ENCODE measurements at regions not wholly inside any gene's neighbourhood (a gene's known extent, or its start where the extent isn't known, plus 50 kb on each side); places are given as distances from the start of the nearest gene placed in this dataset.

- H4K20me1 ChIP-seq (ENCODE audit: low read depth, low read length), result no peaks in the 10 kb centered on the region
- no peaks in the 10 kb centered on the region for H3K9me2 ChIP-seq (replicated peaks; ENCODE audit: insufficient read depth, low read length)
- no peaks in the 10 kb centered on the region for H3F3A ChIP-seq (ENCODE audit: insufficient read depth)
- TF ChIP-seq, protein P1, sequence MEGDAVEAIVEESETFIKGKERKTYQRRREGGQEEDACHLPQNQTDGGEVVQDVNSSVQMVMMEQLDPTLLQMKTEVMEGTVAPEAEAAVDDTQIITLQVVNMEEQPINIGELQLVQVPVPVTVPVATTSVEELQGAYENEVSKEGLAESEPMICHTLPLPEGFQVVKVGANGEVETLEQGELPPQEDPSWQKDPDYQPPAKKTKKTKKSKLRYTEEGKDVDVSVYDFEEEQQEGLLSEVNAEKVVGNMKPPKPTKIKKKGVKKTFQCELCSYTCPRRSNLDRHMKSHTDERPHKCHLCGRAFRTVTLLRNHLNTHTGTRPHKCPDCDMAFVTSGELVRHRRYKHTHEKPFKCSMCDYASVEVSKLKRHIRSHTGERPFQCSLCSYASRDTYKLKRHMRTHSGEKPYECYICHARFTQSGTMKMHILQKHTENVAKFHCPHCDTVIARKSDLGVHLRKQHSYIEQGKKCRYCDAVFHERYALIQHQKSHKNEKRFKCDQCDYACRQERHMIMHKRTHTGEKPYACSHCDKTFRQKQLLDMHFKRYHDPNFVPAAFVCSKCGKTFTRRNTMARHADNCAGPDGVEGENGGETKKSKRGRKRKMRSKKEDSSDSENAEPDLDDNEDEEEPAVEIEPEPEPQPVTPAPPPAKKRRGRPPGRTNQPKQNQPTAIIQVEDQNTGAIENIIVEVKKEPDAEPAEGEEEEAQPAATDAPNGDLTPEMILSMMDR (IDR thresholded peaks at IDR 0.05; ENCODE audit: insufficient read depth, low read length, poor library complexity, severe bottlenecking), result no peak
- TF ChIP-seq EZH2phosphoT487 (conservative IDR thresholded peaks at IDR 0.05; ENCODE audit: low read length), result no peak
- no peaks in the 10 kb centered on the region for H3K79me2 ChIP-seq (ENCODE audit: insufficient read depth, low read length)
- H3K9me3 ChIP-seq (ENCODE audit: insufficient read depth, low read length), result no peaks in the 10 kb centered on the region
- H3K27ac ChIP-seq (ENCODE audit: low read depth, low read length), result no peak overlapping the region
- H3K9ac ChIP-seq (ENCODE audit: low read length), result no peak overlapping the region
- H3K27me3 ChIP-seq (ENCODE audit: low read length), result no peaks in the 10 kb centered on the region
- H3K36me3 ChIP-seq (ENCODE audit: low read length), result no peaks in the 10 kb centered on the region
- no peak overlapping the region for H2AFZ ChIP-seq (ENCODE audit: low read depth, low read length, severe bottlenecking)
- H3K4me3 ChIP-seq (ENCODE audit: insufficient read depth, low read length, poor library complexity, severe bottlenecking), result no peak overlapping the region
- no peak overlapping the region for H3K4me2 ChIP-seq (ENCODE audit: low read depth, low read length, poor library complexity, severe bottlenecking)
Observed at GRCh38 chr20:51165131-51165530, 142.2 kb upstream of the KCNG1 start.

DNA sequence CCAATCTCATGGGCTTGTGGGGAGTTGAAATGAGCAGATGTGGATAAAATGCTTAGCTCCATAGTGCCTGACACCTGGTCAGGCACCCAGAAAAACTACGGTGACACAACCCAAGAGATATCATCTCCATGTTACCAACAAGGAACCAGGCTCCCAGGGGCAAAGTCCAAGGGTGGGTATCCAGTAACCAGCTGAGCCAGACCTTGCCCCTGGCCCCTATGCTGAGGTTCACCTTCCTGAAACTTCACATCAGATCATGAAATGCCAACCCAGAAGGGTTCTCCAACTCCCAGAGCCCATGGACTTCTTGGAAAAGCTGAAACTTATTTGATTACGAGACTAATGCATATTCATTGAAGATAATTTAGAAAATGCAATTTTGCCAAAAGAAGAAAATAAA is 141.8 kb upstream of the KCNG1 start:
- no peaks in the 10 kb centered on the region for H3K9me3 ChIP-seq (ENCODE audit: insufficient read depth, low read length)
- H2AFZ ChIP-seq (ENCODE audit: low read depth, low read length, severe bottlenecking), result no peak overlapping the region
- H3K27ac ChIP-seq (ENCODE audit: low read depth, low read length), result no peak overlapping the region
- no peak overlapping the region for H3K4me3 ChIP-seq (ENCODE audit: insufficient read depth, low read length, poor library complexity, severe bottlenecking)
- no peaks in the 10 kb centered on the region for H3K36me3 ChIP-seq (ENCODE audit: low read length)
- no peaks in the 10 kb centered on the region for H3K9me2 ChIP-seq (replicated peaks; ENCODE audit: insufficient read depth, low read length)
- H3K79me2 ChIP-seq (ENCODE audit: insufficient read depth, low read length), result no peaks in the 10 kb centered on the region
- no peaks in the 10 kb centered on the region for H4K20me1 ChIP-seq (ENCODE audit: low read depth, low read length)
- TF ChIP-seq, protein P1 (IDR thresholded peaks at IDR 0.05; ENCODE audit: insufficient read depth, low read length, poor library complexity, severe bottlenecking), result no peak
- TF ChIP-seq EZH2phosphoT487 (conservative IDR thresholded peaks at IDR 0.05; ENCODE audit: low read length), result no peak
- H3K9ac ChIP-seq (ENCODE audit: low read length), result no peak overlapping the region
- no peaks in the 10 kb centered on the region for H3F3A ChIP-seq (ENCODE audit: insufficient read depth)
- H3K27me3 ChIP-seq (ENCODE audit: low read length), result no peaks in the 10 kb centered on the region
- no peak overlapping the region for H3K4me2 ChIP-seq (ENCODE audit: low read depth, low read length, poor library complexity, severe bottlenecking)

- Histone ChIP-seq H4K20me1 (ENCODE audit: low read depth, low read length) (no peaks in the 10 kb centered on the region), H3K9ac (ENCODE audit: low read length) (no peak overlapping the region), H2AFZ (ENCODE audit: low read depth, low read length, severe bottlenecking) (no peak overlapping the region), H3K27ac (ENCODE audit: low read depth, low read length) (no peak overlapping the region), H3K36me3 (ENCODE audit: low read length) (no peaks in the 10 kb centered on the region), H3K9me2 (replicated peaks; ENCODE audit: insufficient read depth, low read length) (no peaks in the 10 kb centered on the region), H3K4me3 (ENCODE audit: insufficient read depth, low read length, poor library complexity, severe bottlenecking) (no peak overlapping the region), H3K79me2 (ENCODE audit: insufficient read depth, low read length) (no peaks in the 10 kb centered on the region), H3K27me3 (ENCODE audit: low read length) (no peaks in the 10 kb centered on the region), H3K9me3 (ENCODE audit: insufficient read depth, low read length) (no peaks in the 10 kb centered on the region), H3F3A (ENCODE audit: insufficient read depth) (no peaks in the 10 kb centered on the region), H3K4me2 (ENCODE audit: low read depth, low read length, poor library complexity, severe bottlenecking) (no peak overlapping the region)
- TF ChIP-seq, protein P1 (IDR thresholded peaks at IDR 0.05; ENCODE audit: insufficient read depth, low read length, poor library complexity, severe bottlenecking), result no peak
- TF ChIP-seq EZH2phosphoT487 (conservative IDR thresholded peaks at IDR 0.05; ENCODE audit: low read length), result no peak
Observed at GRCh38 chr20:51163996-51164600, 141.2 kb upstream of the KCNG1 start.

All from SU-DHL-6 (cell line).